Sciatic nerve (tissue), 2 donors: ENCODE measurements at regions not wholly inside any gene's neighbourhood (a gene's known extent, or its start where the extent isn't known, plus 50 kb on each side); places are given as distances from the start of the nearest gene placed in this dataset.

ENCODE experiments used
- ATAC-seq: fragments of 200-7000 bp; cut with Tn5 transposase; one replicate; pipeline ENCODE4 v1.9.1; 2020; ENCODE audit warnings: mild to moderate bottlenecking, moderate library complexity
- DNase-seq: peaks from one replicate; pipeline ENCODE4 v3.0.0-alpha.2; 2020; ENCODE audit warnings: low spot score
- intact Hi-C: fragments of 100-400 bp; cut with DNase I; formaldehyde crosslinking; loops from one replicate; pipeline ENCODE4 v1.14.2; 2022
- donor health status: DM: no; HTN: no; CAD: no.
- donor health status: DM: no; HTN: no; CAD: no.

GRCh38 chr4:183763990-183764754, 105.1 kb downstream of the TRAPPC11 start:
- ATAC-seq = no peak
- no peak for DNase-seq
- intact Hi-C loops = no loop called here

GRCh38 chr4:183765251-183765911, 106.3 kb downstream of the TRAPPC11 start:
- ATAC-seq (peak; percentile 41), DNase-seq (no peak)
- intact Hi-C loops = no loop called here

- peak; percentile 28 for ATAC-seq
- intact Hi-C loops = no loop called here
Measured at GRCh38 chr4:183766140-183766539, 107.0 kb downstream of the TRAPPC11 start.

DNA sequence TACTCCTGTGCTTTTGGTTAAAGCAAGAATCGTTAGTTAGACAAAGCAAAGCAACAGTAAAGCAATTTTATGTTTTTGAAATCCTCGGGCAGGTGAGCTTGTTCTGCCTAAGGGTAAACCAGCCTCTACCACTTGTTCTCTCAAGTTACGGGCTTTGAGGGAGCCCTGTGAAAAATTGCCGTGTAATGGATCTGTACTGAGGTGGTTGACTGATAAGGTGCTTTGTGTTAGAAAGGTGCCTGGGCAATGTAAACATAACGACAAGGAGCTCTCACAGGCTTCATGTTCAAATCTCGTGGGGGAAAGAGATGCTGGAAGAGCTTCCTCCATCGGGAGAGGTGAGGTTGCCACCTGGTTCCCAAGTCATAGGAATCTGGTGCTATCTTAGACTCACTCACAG, 111.8 kb downstream of the TRAPPC11 start:
- no peak for DNase-seq
- no peak for ATAC-seq
- intact Hi-C loops = no loop called here

More at GRCh38 chr4:183766140-183766539, 107.0 kb downstream of the TRAPPC11 start:
- DNase-seq = no peak

- intact Hi-C loops = no loop called here
- ATAC-seq = no peak
Measured at GRCh38 chr4:183772361-183772760, 113.3 kb downstream of the TRAPPC11 start.

DNA sequence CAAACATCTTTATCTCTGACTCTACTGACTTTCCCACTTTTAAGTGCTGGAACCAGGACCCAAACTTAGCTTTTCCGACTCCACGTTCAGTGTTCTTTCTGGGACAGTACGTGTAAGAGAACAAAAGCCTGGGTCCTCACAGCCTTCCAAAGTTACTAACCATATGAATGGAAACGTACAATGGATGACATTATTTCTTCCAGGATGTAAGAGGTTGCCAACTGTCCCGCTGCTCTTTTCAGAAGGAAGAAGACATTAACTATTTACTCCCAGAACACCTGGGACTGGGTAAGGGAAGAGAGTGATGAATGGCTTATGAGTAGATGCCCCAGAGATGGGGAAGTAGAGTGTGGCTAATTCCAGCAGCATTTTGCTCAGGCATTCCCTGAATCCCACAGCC, 114.7 kb downstream of the TRAPPC11 start:
- no peak for DNase-seq
- intact Hi-C loops = no loop called here
- ATAC-seq = no peak

More at GRCh38 chr4:183772361-183772760, 113.3 kb downstream of the TRAPPC11 start:
- DNase-seq = no peak

DNA sequence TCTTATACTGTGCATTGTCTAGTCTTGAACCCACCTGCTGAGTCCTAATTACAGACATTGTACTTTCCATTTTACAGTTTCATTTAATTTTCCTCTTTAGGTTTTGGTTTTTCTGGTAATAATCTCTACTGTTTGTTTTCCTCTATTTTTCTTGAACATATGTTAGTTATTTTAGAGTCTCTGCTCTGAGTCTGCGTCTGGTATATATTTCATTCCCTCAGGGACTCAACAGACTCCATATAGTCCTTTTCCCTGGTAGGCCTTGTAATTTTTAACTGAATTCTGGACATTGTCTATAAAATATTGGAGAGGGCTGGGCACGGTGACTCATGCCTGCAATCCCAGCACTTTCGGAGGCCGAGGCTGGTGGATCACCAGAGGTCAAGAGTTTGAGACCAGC, 121.8 kb upstream of the STOX2 start:
- ATAC-seq (no peak), DNase-seq (no peak)
- intact Hi-C loops = no loop called here

- intact Hi-C loops = no loop called here
- DNase-seq = no peak
- ATAC-seq = peak; percentile 92
Measured at GRCh38 chr4:183783991-183784553, 121.0 kb upstream of the STOX2 start.

DNA sequence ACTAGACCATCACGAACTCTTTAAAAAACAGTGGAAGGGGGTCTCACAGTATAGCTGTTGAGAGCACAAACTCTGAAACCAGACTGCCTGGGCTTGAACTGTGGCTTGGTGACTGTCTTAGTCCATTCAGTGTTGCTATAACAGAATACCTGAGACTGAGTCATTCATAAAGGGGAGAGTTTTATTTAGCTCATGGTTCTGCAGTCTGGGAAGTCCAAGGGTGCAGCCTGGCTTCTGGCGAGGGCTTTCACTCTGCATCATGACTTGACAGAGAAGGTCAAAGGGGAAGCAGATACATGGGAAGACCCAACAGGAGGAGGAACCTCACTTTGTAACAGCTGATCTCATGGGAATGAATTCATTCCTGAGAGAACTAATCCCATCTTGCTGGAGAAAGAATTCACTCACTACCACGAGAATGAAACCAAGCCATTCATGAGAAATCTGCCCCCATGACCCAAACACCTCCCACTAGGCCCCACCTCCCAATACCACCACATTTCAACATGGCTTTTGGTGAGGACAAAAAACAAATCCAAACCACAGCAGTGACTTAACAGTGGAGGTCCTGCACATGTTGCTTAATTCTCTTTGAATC, 116.7 kb upstream of the STOX2 start:
- no peak for ATAC-seq
- no peak for DNase-seq
- intact Hi-C loops = no loop called here

GRCh38 chr4:183789657-183790056, 115.5 kb upstream of the STOX2 start:
- intact Hi-C loops = no loop called here
- ATAC-seq = no peak

DNA sequence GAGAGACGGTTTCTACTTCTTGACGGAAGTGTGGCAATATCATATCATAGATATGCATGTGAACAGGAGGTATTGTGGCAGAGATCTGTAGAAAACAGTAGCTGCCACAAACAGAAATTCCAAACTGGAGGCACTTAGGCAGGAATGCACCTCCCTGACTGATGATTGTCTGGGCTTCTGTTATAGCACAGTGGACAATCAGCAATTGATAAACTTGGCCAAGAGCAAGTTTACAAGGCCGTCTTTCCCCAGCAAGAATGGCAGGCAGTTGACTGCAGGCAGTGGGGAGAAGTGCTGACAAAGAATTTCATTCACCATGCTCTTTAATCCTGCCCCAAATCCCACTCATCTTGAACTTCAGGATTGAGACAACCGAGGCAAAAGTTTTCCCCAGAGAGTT, 114.4 kb upstream of the STOX2 start:
- intact Hi-C loops = no loop called here
- ATAC-seq (no peak), DNase-seq (no peak)

More at GRCh38 chr4:183789657-183790056, 115.5 kb upstream of the STOX2 start:
- no peak for DNase-seq

DNA sequence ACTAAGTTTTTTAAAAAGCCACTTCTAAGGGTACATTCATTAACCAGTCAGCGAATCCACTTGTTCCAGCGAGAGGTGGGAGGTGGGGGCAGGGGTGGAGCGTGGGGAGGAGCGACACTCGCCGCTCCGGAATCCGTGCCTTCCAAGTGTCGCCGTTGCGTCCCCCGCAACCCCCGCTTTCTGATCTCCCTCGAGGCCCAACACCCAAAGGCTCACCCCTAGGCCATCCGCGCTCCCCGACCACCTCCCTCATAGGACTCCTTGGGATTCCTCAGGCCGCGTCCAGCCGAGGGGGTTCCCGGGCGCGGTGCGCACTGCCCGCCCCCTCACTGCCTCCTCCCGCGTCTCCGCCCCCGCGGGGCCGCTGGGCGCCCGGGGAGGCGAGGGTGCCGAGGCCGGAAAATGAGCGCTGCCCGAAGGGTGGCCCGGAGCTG, 108.1 kb upstream of the STOX2 start:
- intact Hi-C loops = no loop called here
- peak; percentile 61 for DNase-seq

GRCh38 chr4:183797445-183798300, 107.4 kb upstream of the STOX2 start:
- intact Hi-C loops = no loop called here
- DNase-seq = peak; percentile 62
- ATAC-seq = peak; percentile 13

More for the DNA sequence above, 108.1 kb upstream of the STOX2 start:
- ATAC-seq = peak; percentile 52

- DNase-seq (no peak), ATAC-seq (no peak)
- intact Hi-C loops = no loop called here
Measured at GRCh38 chr4:183798301-183799253, 106.5 kb upstream of the STOX2 start.

DNA sequence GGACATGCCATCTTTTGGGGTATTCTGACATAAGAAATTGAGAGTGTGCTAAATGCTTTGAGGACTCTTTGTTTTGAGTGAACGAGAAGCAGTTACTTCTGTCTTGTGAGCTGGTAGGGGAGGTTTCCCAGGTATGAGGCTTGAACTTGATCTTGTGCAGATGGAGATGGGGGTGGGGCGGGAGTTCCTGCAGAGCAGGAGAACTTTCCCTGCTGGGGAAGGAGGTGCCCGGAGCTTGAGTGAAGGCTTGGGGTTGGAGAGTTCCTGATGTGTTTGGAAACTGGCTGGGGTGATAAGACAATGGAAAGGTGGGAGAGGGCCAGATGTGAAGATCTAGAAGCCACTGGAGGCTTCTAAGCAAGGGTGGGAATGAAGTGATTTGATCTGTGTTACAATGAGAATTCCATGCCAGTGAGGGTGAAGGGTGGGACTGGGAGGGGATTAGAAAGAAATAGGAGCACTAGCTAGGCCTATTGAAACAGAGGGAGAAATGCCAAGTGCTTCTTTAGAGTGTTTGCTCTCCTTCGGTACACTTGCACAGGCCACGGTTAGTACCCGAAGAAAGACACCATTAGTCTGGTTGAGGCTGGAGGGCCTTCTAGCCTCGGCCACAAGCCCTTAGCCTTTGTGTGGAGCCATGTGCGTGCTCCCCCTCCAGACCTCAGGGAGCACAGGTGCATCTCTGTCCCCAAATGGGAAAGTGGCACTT, 103.5 kb upstream of the STOX2 start:
- DNase-seq (no peak), ATAC-seq (no peak)
- intact Hi-C loops = no loop called here

- intact Hi-C loops = no loop called here
- no peak for DNase-seq
- ATAC-seq = peak; percentile 13
Measured at GRCh38 chr4:183806341-183806740, 98.8 kb upstream of the STOX2 start.

GRCh38 chr4:183807420-183808096, 97.5 kb upstream of the STOX2 start:
- ATAC-seq (no peak), DNase-seq (no peak)
- intact Hi-C loops = no loop called here
